ENCODE measurements at regions not wholly inside any gene's neighbourhood (a gene's known extent, or its start where the extent isn't known, plus 50 kb on each side); places are given as distances from the start of the nearest gene placed in this dataset.

DNA sequence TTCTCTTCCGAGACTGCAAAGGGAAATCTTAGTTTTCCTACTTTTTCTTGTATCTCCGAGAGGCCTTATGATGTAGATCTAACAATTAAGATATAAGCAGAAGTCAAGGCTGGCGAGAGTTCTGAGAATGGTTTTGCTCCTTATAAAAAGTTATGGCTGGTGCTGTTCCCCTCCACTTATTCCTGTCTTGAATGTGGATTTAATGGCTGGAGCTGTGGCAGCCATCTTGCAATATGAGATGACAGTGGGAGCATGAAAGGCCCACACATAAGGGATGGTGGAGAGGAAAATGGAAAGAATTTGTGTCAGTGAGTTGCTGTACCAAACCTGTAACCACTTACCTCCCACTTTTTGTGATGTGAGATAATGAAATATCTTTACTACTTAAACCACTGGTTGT, 124.6 kb upstream of the SLC22A23 start:
- Histone ChIP-seq H3K4me1 (peaks cover 39% of the 10 kb centered on the region), H3K4me3 (no peak overlapping the region), H3K9me3 (no peaks in the 10 kb centered on the region), H3K4me2 (no peak overlapping the region), H3K27ac (no peak overlapping the region)
- DNase-seq (ENCODE audit: low read depth in 1 of 2, low spot score in 1 of 2) (no peak), FAIRE-seq (no peak), ATAC-seq (no peak)
- CTCF ChIA-PET, result no interaction called here
- POLR2A ChIA-PET, result no interaction called here
- WGBS (ENCODE audit: missing lambda C conversion rate), result 100% methylated on average over 3 of the region's 3 CpGs
- TF ChIP-seq, protein P1, sequence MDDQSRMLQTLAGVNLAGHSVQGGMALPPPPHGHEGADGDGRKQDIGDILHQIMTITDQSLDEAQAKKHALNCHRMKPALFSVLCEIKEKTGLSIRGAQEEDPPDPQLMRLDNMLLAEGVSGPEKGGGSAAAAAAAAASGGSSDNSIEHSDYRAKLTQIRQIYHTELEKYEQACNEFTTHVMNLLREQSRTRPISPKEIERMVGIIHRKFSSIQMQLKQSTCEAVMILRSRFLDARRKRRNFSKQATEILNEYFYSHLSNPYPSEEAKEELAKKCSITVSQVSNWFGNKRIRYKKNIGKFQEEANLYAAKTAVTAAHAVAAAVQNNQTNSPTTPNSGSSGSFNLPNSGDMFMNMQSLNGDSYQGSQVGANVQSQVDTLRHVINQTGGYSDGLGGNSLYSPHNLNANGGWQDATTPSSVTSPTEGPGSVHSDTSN (IDR thresholded peaks at IDR 0.05), result no peak
- no peak for TF ChIP-seq HEYL (CRISPR knock-in tag; IDR thresholded peaks at IDR 0.05)
- no peak for TF ChIP-seq CHD2 (IDR thresholded peaks at IDR 0.05; ENCODE audit: low read length, partially characterized antibody)
- no peak for TF ChIP-seq RAD21 (conservative IDR thresholded peaks at IDR 0.05 in 1 of 2, IDR thresholded peaks at IDR 0.05 in 1 of 2)
- no peak for TF ChIP-seq FOSL2 (IDR thresholded peaks at IDR 0.05)
- no peak for TF ChIP-seq FOSL2 (CRISPR knock-in tag; IDR thresholded peaks at IDR 0.05)
- no peak for TF ChIP-seq RNF2 (IDR thresholded peaks at IDR 0.05; ENCODE audit: borderline replicate concordance, low read depth)

DNA sequence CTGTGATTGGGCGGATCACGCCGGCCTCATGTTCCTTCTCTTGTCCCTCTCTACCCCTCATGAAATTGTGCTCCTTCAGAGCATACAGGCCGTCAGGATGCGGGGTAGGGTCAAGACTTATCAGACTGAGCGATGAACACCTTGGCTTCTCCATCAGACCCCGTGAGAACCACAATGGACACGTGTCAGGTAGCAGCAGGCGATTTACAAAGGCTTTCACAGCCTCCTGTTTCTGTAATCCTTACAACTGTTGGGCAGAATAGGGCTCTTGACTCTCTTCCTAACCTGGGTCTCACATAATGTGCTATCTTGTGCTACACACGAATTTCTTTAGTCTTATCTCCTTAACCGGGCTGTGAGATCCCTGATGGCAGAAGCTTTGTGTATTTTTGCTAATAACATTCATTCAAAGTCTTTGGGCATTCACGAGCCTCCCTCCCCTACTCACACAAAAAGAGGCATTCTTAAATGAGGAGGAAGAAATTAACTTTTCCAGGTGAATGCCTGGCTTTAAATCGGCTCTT, 122.9 kb upstream of the SLC22A23 start:
- DNase-seq (ENCODE audit: low read depth in 1 of 2, low spot score in 1 of 2) (no peak), ATAC-seq (no peak), FAIRE-seq (no peak)
- H3K4me3 ChIP-seq, result no peak overlapping the region
- peaks cover 25% of the 10 kb centered on the region for H3K4me1 ChIP-seq
- WGBS (ENCODE audit: missing lambda C conversion rate), result 76% methylated on average over 13 of the region's 13 CpGs
- POLR2A ChIA-PET, result no interaction called here
- H3K9me3 ChIP-seq, result no peaks in the 10 kb centered on the region
- CTCF ChIA-PET, result no interaction called here
- no peak overlapping the region for H3K4me2 ChIP-seq
- TF ChIP-seq, protein P2, sequence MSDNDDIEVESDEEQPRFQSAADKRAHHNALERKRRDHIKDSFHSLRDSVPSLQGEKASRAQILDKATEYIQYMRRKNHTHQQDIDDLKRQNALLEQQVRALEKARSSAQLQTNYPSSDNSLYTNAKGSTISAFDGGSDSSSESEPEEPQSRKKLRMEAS (IDR thresholded peaks at IDR 0.05), result no peak
- no peak for TF ChIP-seq KDM1A (IDR thresholded peaks at IDR 0.05; ENCODE audit: low read depth)
- TF ChIP-seq RARB (CRISPR knock-in tag; IDR thresholded peaks at IDR 0.05), result no peak
- no peak for TF ChIP-seq MAFK (IDR thresholded peaks at IDR 0.05; ENCODE audit: partially characterized antibody)
- TF ChIP-seq NFE2L2 (conservative IDR thresholded peaks at IDR 0.05; ENCODE audit: low read length), result no peak
- TF ChIP-seq RAD21 (conservative IDR thresholded peaks at IDR 0.05 in 1 of 2, IDR thresholded peaks at IDR 0.05 in 1 of 2), result no peak
- TF ChIP-seq MAZ (IDR thresholded peaks at IDR 0.05; ENCODE audit: borderline replicate concordance, low read depth, low read length), result no peak
- no peak for TF ChIP-seq ESRRA (IDR thresholded peaks at IDR 0.05; ENCODE audit: borderline replicate concordance, low read length)
- no peak for TF ChIP-seq FOSB (CRISPR knock-in tag; IDR thresholded peaks at IDR 0.05)
- TF ChIP-seq JUNB (IDR thresholded peaks at IDR 0.05), result no peak
- TF ChIP-seq HEYL (CRISPR knock-in tag; IDR thresholded peaks at IDR 0.05), result no peak
- no peak for TF ChIP-seq RCOR1 (IDR thresholded peaks at IDR 0.05; ENCODE audit: low read depth, low read length)
- 0 out of 6 replicates have a peak overlapping the region, but pooled peaks of 1 of the 2 experiments have one; percentile 13 for H3K27ac ChIP-seq

DNA sequence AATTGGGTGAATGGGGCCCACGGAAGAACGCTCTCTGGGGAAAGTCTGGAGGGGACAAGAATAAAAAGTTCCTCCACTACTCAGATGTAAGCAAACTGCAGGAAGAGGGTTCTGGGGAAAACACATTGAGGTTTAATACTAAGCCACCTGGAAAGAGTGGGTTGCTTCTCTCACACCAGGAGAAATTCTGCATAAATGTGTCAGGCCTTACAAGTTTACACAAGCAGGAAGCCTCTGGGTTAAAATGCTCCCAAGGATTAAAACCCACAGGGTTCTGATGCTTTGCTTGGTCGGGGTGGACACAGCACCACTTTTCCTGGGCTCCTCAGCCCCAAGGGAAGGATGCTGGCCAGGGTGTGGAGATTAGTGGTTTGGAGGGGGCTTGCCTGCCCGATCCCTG, 122.1 kb upstream of the SLC22A23 start:
- POLR2A ChIA-PET, result no interaction called here
- Histone ChIP-seq H3K27ac (no peak overlapping the region), H3K4me3 (no peak overlapping the region), H3K9me3 (no peaks in the 10 kb centered on the region), H3K4me2 (no peak overlapping the region), H3K4me1 (peaks cover 19% of the 10 kb centered on the region)
- WGBS (ENCODE audit: missing lambda C conversion rate), result 90% methylated on average over 3 of the region's 4 CpGs
- FAIRE-seq (no peak), DNase-seq (ENCODE audit: low read depth in 1 of 2, low spot score in 1 of 2) (no peak), ATAC-seq (no peak)
- CTCF ChIA-PET, result interaction anchor here (1.0 kb wide), 1 partner anchor 11 kb away, joined by 3 read pairs; no protein-coding TSS in a partner anchor
- TF ChIP-seq CBX8 (IDR thresholded peaks at IDR 0.05), result no peak
- no peak for TF ChIP-seq KDM1A (IDR thresholded peaks at IDR 0.05; ENCODE audit: low read depth)
- TF ChIP-seq, protein P3, sequence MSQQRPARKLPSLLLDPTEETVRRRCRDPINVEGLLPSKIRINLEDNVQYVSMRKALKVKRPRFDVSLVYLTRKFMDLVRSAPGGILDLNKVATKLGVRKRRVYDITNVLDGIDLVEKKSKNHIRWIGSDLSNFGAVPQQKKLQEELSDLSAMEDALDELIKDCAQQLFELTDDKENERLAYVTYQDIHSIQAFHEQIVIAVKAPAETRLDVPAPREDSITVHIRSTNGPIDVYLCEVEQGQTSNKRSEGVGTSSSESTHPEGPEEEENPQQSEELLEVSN (IDR thresholded peaks at IDR 0.05; ENCODE audit: borderline replicate concordance, low read depth), result no peak
- TF ChIP-seq CHD2 (IDR thresholded peaks at IDR 0.05; ENCODE audit: low read length, partially characterized antibody), result no peak
- TF ChIP-seq, protein P4, sequence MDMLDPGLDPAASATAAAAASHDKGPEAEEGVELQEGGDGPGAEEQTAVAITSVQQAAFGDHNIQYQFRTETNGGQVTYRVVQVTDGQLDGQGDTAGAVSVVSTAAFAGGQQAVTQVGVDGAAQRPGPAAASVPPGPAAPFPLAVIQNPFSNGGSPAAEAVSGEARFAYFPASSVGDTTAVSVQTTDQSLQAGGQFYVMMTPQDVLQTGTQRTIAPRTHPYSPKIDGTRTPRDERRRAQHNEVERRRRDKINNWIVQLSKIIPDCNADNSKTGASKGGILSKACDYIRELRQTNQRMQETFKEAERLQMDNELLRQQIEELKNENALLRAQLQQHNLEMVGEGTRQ (IDR thresholded peaks at IDR 0.05), result no peak
- TF ChIP-seq POLR2A (IDR thresholded peaks at IDR 0.05; ENCODE audit: low read length), result no peak
- TF ChIP-seq RNF2 (IDR thresholded peaks at IDR 0.05; ENCODE audit: borderline replicate concordance, low read depth), result no peak
- TF ChIP-seq HOXA7 (CRISPR knock-in tag; IDR thresholded peaks at IDR 0.05), result no peak
- TF ChIP-seq, protein P5, sequence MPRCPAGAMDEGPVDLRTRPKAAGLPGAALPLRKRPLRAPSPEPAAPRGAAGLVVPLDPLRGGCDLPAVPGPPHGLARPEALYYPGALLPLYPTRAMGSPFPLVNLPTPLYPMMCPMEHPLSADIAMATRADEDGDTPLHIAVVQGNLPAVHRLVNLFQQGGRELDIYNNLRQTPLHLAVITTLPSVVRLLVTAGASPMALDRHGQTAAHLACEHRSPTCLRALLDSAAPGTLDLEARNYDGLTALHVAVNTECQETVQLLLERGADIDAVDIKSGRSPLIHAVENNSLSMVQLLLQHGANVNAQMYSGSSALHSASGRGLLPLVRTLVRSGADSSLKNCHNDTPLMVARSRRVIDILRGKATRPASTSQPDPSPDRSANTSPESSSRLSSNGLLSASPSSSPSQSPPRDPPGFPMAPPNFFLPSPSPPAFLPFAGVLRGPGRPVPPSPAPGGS (IDR thresholded peaks at IDR 0.05), result no peak
- TF ChIP-seq ZNF302 (CRISPR knock-in tag; IDR thresholded peaks at IDR 0.05), result no peak
- TF ChIP-seq, protein P6, sequence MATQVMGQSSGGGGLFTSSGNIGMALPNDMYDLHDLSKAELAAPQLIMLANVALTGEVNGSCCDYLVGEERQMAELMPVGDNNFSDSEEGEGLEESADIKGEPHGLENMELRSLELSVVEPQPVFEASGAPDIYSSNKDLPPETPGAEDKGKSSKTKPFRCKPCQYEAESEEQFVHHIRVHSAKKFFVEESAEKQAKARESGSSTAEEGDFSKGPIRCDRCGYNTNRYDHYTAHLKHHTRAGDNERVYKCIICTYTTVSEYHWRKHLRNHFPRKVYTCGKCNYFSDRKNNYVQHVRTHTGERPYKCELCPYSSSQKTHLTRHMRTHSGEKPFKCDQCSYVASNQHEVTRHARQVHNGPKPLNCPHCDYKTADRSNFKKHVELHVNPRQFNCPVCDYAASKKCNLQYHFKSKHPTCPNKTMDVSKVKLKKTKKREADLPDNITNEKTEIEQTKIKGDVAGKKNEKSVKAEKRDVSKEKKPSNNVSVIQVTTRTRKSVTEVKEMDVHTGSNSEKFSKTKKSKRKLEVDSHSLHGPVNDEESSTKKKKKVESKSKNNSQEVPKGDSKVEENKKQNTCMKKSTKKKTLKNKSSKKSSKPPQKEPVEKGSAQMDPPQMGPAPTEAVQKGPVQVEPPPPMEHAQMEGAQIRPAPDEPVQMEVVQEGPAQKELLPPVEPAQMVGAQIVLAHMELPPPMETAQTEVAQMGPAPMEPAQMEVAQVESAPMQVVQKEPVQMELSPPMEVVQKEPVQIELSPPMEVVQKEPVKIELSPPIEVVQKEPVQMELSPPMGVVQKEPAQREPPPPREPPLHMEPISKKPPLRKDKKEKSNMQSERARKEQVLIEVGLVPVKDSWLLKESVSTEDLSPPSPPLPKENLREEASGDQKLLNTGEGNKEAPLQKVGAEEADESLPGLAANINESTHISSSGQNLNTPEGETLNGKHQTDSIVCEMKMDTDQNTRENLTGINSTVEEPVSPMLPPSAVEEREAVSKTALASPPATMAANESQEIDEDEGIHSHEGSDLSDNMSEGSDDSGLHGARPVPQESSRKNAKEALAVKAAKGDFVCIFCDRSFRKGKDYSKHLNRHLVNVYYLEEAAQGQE (IDR thresholded peaks at IDR 0.05), result no peak
- TF ChIP-seq JUNB (IDR thresholded peaks at IDR 0.05), result no peak
- no peak for TF ChIP-seq RAD21 (conservative IDR thresholded peaks at IDR 0.05 in 1 of 2, IDR thresholded peaks at IDR 0.05 in 1 of 2)
- no peak for TF ChIP-seq TFCP2L1 (CRISPR knock-in tag; IDR thresholded peaks at IDR 0.05)
- no peak for TF ChIP-seq PHF8 (IDR thresholded peaks at IDR 0.05; ENCODE audit: borderline replicate concordance, low read depth)
- TF ChIP-seq EHMT2 (IDR thresholded peaks at IDR 0.05; ENCODE audit: low read depth), result no peak
